Stimulated activated CD4-positive, alpha-beta T cell treated with anti-CD3 and anti-CD28 coated beads, Interleukin-15, amount 100 ng/mL, for 1 hour (primary cell): ENCODE measurements at regions not wholly inside any gene's neighbourhood (a gene's known extent, or its start where the extent isn't known, plus 50 kb on each side); places are given as distances from the start of the nearest gene placed in this dataset.
"Not testable (repeated sequence)": the region's sequence is repeated elsewhere in the genome, so short reads cannot be mapped to it uniquely, and the experiment has no call there.

Experiments used
- DNase-seq, 2 donors: peaks; one replicate each; pipeline ENCODE4 v3.0.0-alpha.2; 2020; ENCODE audit warnings: low read depth in 1 of 2, low spot score in 1 of 2

GRCh38 chr14:53744857-53745256, 211.8 kb downstream of the BMP4 start:
- no peak for DNase-seq

GRCh38 chr14:53743371-53743770, 213.3 kb downstream of the BMP4 start:
- DNase-seq = no peak

DNA sequence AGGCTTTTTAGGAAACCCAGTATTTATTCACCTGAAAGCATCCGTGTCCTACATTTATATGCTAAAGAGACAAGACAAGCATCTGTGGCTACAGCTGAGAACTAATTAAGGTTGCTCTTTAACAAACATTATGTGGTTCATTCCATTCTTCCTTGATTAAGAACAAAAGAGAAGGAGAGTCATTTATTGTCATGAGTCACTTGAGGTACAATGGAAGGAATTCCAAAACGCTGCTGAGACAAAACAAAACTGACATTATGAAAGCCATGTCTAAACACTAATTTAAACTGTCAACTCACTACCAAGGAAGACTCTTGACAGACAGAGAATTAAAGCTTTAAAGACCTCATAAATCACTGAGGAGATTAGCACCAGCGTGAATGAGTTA, 214.4 kb downstream of the BMP4 start:
- DNase-seq = no peak

DNA sequence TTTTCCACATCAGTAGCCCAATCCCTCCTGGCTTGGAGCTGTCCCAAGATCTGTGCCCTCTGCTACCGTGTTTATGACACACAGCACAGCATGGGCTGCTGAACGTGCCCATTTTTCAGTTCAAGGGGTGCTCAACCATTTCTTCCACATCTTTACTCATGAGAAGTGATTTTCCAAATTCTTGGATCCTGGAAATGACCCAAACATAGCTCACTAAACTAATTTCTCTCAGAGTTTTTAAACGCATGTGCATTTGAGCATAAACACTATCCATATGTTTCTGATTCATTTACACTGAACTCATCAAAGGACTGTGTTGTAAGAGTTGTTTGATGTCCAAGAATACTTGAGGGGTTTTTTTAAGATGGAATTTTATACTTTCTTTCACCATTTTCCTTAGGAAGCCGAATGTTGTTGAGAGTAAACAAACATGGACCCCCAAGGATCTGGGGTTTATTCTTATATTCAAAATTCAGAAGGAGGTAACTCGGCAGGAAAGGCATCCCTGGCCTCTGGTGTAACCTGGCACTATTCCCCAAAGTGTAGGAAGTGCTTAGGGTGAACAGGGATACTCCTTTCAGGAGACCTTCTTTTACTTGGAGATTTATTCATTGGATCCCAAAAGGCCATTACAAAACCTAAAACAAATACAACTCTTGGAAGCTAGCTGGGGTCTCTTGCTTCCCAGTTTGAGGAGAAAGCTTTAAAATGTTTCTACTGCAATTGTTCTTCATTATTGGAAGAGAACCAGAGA, 215.0 kb downstream of the BMP4 start:
- DNase-seq = no peak

- DNase-seq = no peak
Measured at GRCh38 chr14:53740570-53740969, 216.1 kb downstream of the BMP4 start.

- DNase-seq = no peak
Measured at GRCh38 chr14:53735916-53736315, 220.7 kb downstream of the BMP4 start.

GRCh38 chr14:53723221-53723620, 233.4 kb downstream of the BMP4 start:
- no peak for DNase-seq

GRCh38 chr14:53719536-53719935, 237.1 kb downstream of the BMP4 start:
- DNase-seq = no peak

- DNase-seq = no peak
Measured at GRCh38 chr14:53716578-53716977, 240.0 kb downstream of the BMP4 start.

DNA sequence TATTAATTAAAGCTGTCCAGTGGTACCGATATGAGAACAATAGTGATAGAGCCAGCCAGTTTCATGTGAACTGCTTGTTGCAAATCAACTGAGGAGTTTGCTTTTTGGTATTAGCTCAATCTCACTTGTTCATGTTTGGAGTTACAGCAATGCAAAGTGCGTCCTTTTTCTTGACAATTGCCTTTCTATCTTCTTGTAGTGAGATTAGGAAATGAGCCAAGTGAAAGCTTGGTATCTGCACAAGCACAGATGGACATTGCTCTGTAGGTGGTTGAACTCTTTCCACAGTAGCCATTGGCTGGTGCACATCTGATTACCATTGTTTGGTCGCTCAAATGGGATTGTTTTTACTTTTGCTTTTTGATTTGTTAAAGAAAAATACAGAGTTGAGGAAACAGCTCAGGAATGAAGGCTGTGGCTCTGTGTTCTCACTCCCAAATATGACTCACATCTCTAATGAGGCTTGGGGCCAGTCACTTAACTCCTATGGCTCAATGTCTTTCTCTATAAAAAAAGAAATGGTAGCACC, 241.4 kb downstream of the BMP4 start:
- no peak for DNase-seq

DNA sequence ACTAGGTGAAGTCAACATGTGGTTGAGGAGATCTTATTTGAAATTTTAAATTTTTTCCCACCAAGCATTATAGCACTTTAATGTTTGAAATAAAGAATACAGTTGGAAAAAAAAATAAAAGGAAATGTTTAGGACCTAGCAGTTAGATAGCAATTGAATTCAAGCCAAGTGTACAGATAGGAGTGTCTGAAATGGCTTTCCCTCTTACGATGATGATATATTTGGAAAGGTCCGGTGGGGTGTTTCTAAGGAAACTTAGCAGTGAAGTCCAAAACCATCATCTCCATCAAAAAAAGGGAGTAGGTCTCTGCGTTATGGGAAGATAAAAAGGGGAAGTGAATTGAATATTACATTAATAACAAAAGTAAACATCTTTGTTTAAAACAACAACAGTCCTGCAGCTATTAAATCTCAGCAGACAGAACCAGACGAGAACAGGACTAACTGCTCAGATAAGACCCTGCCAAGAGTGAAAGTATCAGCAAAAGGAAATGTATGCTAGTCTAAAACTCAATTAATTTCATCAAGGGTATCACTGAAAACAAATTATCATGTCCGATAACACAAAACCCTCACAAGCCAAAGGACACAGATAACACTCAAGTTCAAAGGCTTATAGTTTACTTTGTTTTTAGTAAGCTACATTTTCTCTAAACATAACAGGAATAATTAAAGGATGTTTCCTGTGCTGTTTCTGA, 242.0 kb downstream of the BMP4 start:
- no peak for DNase-seq

GRCh38 chr14:53712901-53713300, 243.7 kb downstream of the BMP4 start:
- DNase-seq = not testable (repeated sequence)

DNA sequence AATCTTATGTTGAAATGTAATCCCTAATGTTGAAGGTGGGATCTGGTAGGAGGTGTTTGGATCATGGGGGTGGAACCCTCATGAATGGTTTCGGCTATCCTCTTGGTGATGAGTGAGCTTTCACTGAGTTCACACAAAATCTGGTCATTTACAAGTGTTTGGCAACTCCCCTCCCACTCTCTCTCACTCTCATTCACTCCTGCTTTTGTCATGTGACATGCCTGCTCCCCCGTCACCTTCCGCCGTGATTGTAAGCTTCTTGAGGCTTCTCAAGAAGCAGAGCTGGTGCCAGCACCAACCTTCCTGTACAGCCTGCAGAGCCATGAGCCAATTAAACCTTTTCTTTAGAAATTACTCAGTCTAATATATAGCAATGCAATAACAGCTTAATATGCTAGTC, 245.4 kb downstream of the BMP4 start:
- DNase-seq = no peak

DNA sequence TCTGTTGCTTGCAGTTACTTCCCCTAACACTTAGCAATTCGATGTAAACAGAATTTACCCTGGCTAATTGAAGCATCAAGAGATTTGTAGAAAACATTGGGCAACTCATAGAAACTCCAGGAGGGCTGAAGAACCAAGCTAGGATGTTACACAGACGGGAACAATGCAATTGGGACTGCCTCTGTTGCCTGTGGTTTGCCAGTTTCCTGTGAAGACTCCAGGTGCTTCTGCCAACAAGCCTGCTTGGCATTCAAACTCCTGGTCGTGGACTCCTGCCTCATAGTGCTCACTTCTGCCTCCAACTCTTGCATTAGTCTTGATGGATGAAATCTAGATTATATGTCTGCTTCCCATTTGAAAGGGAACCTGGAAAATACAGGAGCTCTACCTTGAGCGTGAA, 246.0 kb downstream of the BMP4 start:
- no peak for DNase-seq

DNA sequence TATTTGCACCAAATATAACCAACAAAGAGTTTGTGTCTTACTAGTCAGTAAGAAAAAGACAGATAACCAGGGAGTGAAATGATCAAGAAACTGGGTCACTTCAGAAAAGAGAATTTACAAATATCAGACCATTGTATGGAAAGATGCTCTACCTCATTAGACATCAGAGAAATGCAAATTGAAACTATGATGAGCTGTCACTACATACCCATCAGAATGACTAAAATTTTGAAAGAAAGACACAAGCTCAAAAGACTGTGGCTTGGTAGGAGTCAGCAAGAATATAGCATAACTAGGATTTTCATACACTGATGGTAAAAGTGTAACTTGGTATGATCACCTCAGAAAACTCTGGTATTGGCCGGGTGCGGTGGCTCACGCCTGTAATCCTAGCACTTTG, 247.2 kb downstream of the BMP4 start:
- DNase-seq = no peak

- no peak for DNase-seq
Measured at GRCh38 chr14:53703457-53703856, 253.2 kb downstream of the BMP4 start.

DNA sequence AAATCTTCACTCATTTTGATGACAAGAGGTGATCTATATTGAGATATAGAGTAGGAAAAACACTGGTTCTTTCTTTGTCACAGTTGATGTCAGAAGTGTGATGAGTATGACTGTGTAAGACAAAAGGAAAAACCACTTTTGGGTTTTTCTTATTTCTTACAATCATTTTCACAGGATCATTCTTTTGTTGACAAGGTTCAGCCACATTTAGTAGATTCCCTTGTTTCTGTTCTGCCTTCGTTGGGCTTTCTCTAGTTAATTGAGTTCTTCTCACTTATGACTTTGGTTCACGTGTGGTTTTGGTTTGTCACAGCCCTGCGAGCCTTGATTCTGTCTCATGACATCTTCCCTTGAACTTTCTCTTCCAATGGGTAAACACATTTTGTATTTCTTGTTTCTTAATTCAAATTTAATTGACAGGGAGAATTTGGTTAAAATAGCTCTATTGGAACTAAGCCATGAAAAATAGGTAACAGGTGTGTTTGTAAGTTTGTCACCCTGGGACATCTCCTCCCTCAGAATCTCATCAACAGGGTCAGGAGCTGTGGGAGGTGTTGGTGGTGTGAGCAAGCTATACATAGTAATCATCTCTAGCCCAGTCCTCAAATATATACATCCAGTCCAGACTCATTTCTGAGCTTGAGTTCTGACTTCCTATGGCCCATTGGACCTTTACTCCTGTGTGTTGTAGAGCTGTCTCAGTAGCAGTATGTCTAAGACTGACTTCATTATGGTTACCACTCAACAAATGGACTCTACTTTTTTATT, 255.3 kb downstream of the BMP4 start:
- no peak for DNase-seq

- DNase-seq = no peak
Measured at GRCh38 chr14:53696217-53696965, 260.2 kb downstream of the BMP4 start.

DNA sequence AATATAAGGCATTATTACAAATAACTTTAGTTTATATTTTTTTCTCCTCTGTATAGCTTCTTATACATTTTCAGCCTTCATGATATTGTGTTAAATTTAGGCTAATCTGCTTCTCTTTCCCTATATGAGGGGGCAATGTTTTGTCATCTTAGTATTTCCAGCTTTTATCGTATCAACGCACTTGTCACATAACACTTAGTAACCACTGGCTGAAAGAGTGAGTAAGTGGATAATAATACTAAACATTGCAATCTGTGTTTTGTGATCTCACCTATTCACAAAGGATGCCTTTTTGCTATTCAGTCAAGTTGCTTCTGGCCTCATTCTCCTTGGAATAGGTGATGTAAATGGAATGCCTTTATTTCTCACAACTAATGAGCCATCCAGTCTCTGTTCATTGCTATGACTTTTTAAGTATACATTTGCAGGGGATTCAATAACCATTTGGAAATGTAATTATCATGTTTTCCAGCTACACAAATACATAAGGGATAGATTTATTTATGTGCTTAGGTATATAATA, 260.9 kb downstream of the BMP4 start:
- DNase-seq = no peak

- DNase-seq = no peak
Measured at GRCh38 chr14:53692885-53693284, 263.7 kb downstream of the BMP4 start.

- DNase-seq = no peak
Measured at GRCh38 chr14:53692451-53692850, 264.2 kb downstream of the BMP4 start.
